GM18870 (cell line): ENCODE measurements at regions not wholly inside any gene's neighbourhood (a gene's known extent, or its start where the extent isn't known, plus 50 kb on each side); places are given as distances from the start of the nearest gene placed in this dataset.

Experiments used
- ATAC-seq: cut with Tn5 transposase; IDR thresholded peaks from one replicate; pipeline ENCODE4 v1.9.1; 2021; ENCODE audit warnings: moderate library complexity; ENCODE audit not compliant: unreplicated experiment

- no peak for ATAC-seq
Observed at GRCh38 chr2:16117021-16117700, 176.8 kb downstream of the MYCN start.

- no peak for ATAC-seq
Observed at GRCh38 chr2:16115881-16116830, 175.8 kb downstream of the MYCN start.

GRCh38 chr2:16115291-16115690, 174.9 kb downstream of the MYCN start:
- no peak for ATAC-seq

GRCh38 chr2:16114836-16115235, 174.5 kb downstream of the MYCN start:
- no peak for ATAC-seq

- no peak for ATAC-seq
Observed at GRCh38 chr2:16114070-16114469, 173.7 kb downstream of the MYCN start.

- no peak for ATAC-seq
Observed at GRCh38 chr2:16113568-16113967, 173.2 kb downstream of the MYCN start.

- ATAC-seq = no peak
Observed at GRCh38 chr2:16112972-16113560, 172.7 kb downstream of the MYCN start.

GRCh38 chr2:16112251-16112971, 172.1 kb downstream of the MYCN start:
- ATAC-seq = no peak

GRCh38 chr2:16111838-16112210, 171.5 kb downstream of the MYCN start:
- no peak for ATAC-seq

- ATAC-seq = no peak
Observed at GRCh38 chr2:16109821-16110310, 169.5 kb downstream of the MYCN start.

- no peak for ATAC-seq
Observed at GRCh38 chr2:16109368-16109820, 169.0 kb downstream of the MYCN start.

GRCh38 chr2:16107246-16107645, 166.9 kb downstream of the MYCN start:
- no peak for ATAC-seq

- ATAC-seq = no peak
Observed at GRCh38 chr2:16106619-16107018, 166.3 kb downstream of the MYCN start.

GRCh38 chr2:16105669-16106281, 165.4 kb downstream of the MYCN start:
- ATAC-seq = no peak

GRCh38 chr2:16104949-16105668, 164.8 kb downstream of the MYCN start:
- ATAC-seq = no peak

- ATAC-seq = no peak
Observed at GRCh38 chr2:16104315-16104948, 164.1 kb downstream of the MYCN start.

- ATAC-seq = no peak
Observed at GRCh38 chr2:16103614-16104314, 163.4 kb downstream of the MYCN start.

- no peak for ATAC-seq
Observed at GRCh38 chr2:16102976-16103380, 162.6 kb downstream of the MYCN start.
